Dendritic cell treated with granulocyte-macrophage colony-stimulating factor and Interleukin-4, amounts not matched to agents 40 ng/mL and 50 ng/mL, for 4 days (primary cell): ENCODE measurements at regions not wholly inside any gene's neighbourhood (a gene's known extent, or its start where the extent isn't known, plus 50 kb on each side); places are given as distances from the start of the nearest gene placed in this dataset.

ENCODE experiments used
- H3K27ac Mint-ChIP-seq: one replicate; pipeline ENCODE4 v1.8.0; 2022; ENCODE audit warnings: mild to moderate bottlenecking, mixed read lengths
- H3K27me3 Mint-ChIP-seq: one replicate; pipeline ENCODE4 v1.8.0; 2022; ENCODE audit warnings: mild to moderate bottlenecking, mixed read lengths
- H3K36me3 Mint-ChIP-seq: one replicate; pipeline ENCODE4 v1.8.0; 2022; ENCODE audit warnings: low read depth, mixed read lengths
- H3K4me1 Mint-ChIP-seq: one replicate; pipeline ENCODE4 v1.8.0; 2022; ENCODE audit warnings: low read depth, mixed read lengths
- H3K4me3 Mint-ChIP-seq: one replicate; pipeline ENCODE4 v1.8.0; 2022; ENCODE audit warnings: mild to moderate bottlenecking, moderate library complexity, mixed read lengths
- H3K9me3 Mint-ChIP-seq: one replicate; pipeline ENCODE4 v1.8.0; 2022; ENCODE audit warnings: mixed read lengths
- intact Hi-C: fragments of 100-400 bp; cut with micrococcal nuclease; formaldehyde crosslinking; loops from one replicate; pipeline ENCODE4 v1.15.0; 2022

GRCh38 chr4:187307131-187307530 is 583.5 kb upstream of the FAT1 start:
- intact Hi-C loops = no loop called here

GRCh38 chr4:187309456-187309855 is 585.8 kb upstream of the FAT1 start:
- H3K27ac Mint-ChIP-seq = no peak overlapping the region
- no peaks in the 10 kb centered on the region for H3K27me3 Mint-ChIP-seq
- no peaks in the 10 kb centered on the region for H3K9me3 Mint-ChIP-seq
- H3K36me3 Mint-ChIP-seq = no peaks in the 10 kb centered on the region
- intact Hi-C loops = no loop called here
- H3K4me1 Mint-ChIP-seq = no peaks in the 10 kb centered on the region
- no peak overlapping the region for H3K4me3 Mint-ChIP-seq

More at GRCh38 chr4:187307131-187307530, 583.5 kb upstream of the FAT1 start:
- H3K36me3 Mint-ChIP-seq = no peaks in the 10 kb centered on the region
- H3K4me3 Mint-ChIP-seq = no peak overlapping the region
- no peak overlapping the region for H3K27ac Mint-ChIP-seq
- H3K9me3 Mint-ChIP-seq = no peaks in the 10 kb centered on the region
- no peaks in the 10 kb centered on the region for H3K4me1 Mint-ChIP-seq
- no peaks in the 10 kb centered on the region for H3K27me3 Mint-ChIP-seq

GRCh38 chr4:187312299-187312698 is 588.6 kb upstream of the FAT1 start:
- no peaks in the 10 kb centered on the region for H3K36me3 Mint-ChIP-seq
- H3K27ac Mint-ChIP-seq = no peak overlapping the region
- H3K4me1 Mint-ChIP-seq = no peaks in the 10 kb centered on the region
- intact Hi-C loops = no loop called here
- H3K4me3 Mint-ChIP-seq = no peak overlapping the region
- H3K9me3 Mint-ChIP-seq = peaks cover 9% of the 10 kb centered on the region
- no peaks in the 10 kb centered on the region for H3K27me3 Mint-ChIP-seq

GRCh38 chr4:187317799-187318198 is 594.1 kb upstream of the FAT1 start:
- no peak overlapping the region for H3K4me3 Mint-ChIP-seq
- no peaks in the 10 kb centered on the region for H3K4me1 Mint-ChIP-seq
- H3K9me3 Mint-ChIP-seq = peaks cover 20% of the 10 kb centered on the region
- no peaks in the 10 kb centered on the region for H3K36me3 Mint-ChIP-seq
- intact Hi-C loops = no loop called here
- H3K27me3 Mint-ChIP-seq = no peaks in the 10 kb centered on the region
- no peak overlapping the region for H3K27ac Mint-ChIP-seq

GRCh38 chr4:187321711-187322110 is 598.1 kb upstream of the FAT1 start:
- Mint-ChIP-seq H3K4me1 (no peaks in the 10 kb centered on the region), H3K9me3 (peaks cover 18% of the 10 kb centered on the region), H3K4me3 (no peak overlapping the region), H3K36me3 (no peaks in the 10 kb centered on the region), H3K27me3 (no peaks in the 10 kb centered on the region), H3K27ac (no peak overlapping the region)
- intact Hi-C loops = no loop called here

- Mint-ChIP-seq H3K9me3 (peaks cover 32% of the 10 kb centered on the region), H3K4me1 (no peaks in the 10 kb centered on the region), H3K4me3 (no peak overlapping the region), H3K27ac (no peak overlapping the region), H3K36me3 (no peaks in the 10 kb centered on the region), H3K27me3 (no peaks in the 10 kb centered on the region)
- intact Hi-C loops = no loop called here
These were observed 608.5 kb upstream of the FAT1 start for GRCh38 chr4:187332141-187332540.

- Mint-ChIP-seq H3K27me3 (no peaks in the 10 kb centered on the region), H3K4me3 (no peak overlapping the region), H3K36me3 (no peaks in the 10 kb centered on the region), H3K4me1 (no peaks in the 10 kb centered on the region), H3K27ac (no peak overlapping the region), H3K9me3 (peaks cover 32% of the 10 kb centered on the region)
- intact Hi-C loops = no loop called here
These were observed 609.5 kb upstream of the FAT1 start for GRCh38 chr4:187333151-187333550.

- no peak overlapping the region for H3K4me3 Mint-ChIP-seq
- intact Hi-C loops = no loop called here
- H3K36me3 Mint-ChIP-seq = no peaks in the 10 kb centered on the region
- no peak overlapping the region for H3K27ac Mint-ChIP-seq
- no peaks in the 10 kb centered on the region for H3K4me1 Mint-ChIP-seq
- peaks cover 38% of the 10 kb centered on the region for H3K9me3 Mint-ChIP-seq
- H3K27me3 Mint-ChIP-seq = no peaks in the 10 kb centered on the region
These were observed 611.7 kb upstream of the FAT1 start for GRCh38 chr4:187335339-187335738.

GRCh38 chr4:187354740-187355139 is 631.1 kb upstream of the FAT1 start:
- no peak overlapping the region for H3K4me3 Mint-ChIP-seq
- no peaks in the 10 kb centered on the region for H3K27me3 Mint-ChIP-seq
- intact Hi-C loops = no loop called here
- no peaks in the 10 kb centered on the region for H3K4me1 Mint-ChIP-seq
- no peak overlapping the region for H3K27ac Mint-ChIP-seq
- H3K36me3 Mint-ChIP-seq = no peaks in the 10 kb centered on the region
- H3K9me3 Mint-ChIP-seq = peaks cover 22% of the 10 kb centered on the region

- Mint-ChIP-seq H3K9me3 (peaks cover 25% of the 10 kb centered on the region), H3K4me1 (no peaks in the 10 kb centered on the region), H3K27ac (no peak overlapping the region), H3K4me3 (no peak overlapping the region), H3K27me3 (no peaks in the 10 kb centered on the region), H3K36me3 (no peaks in the 10 kb centered on the region)
- intact Hi-C loops = no loop called here
These were observed 633.5 kb upstream of the FAT1 start for GRCh38 chr4:187357045-187357643.

GRCh38 chr4:187357821-187358220 is 634.2 kb upstream of the FAT1 start:
- Mint-ChIP-seq H3K27me3 (no peaks in the 10 kb centered on the region), H3K4me3 (no peak overlapping the region), H3K36me3 (no peaks in the 10 kb centered on the region), H3K4me1 (no peaks in the 10 kb centered on the region), H3K27ac (no peak overlapping the region), H3K9me3 (peaks cover 24% of the 10 kb centered on the region)
- intact Hi-C loops = no loop called here

GRCh38 chr4:187362937-187363857 is 632.4 kb upstream of the ZFP42 start:
- H3K27ac Mint-ChIP-seq = no peak overlapping the region

GRCh38 chr4:187364401-187364800 is 631.2 kb upstream of the ZFP42 start:
- no peak overlapping the region for H3K27ac Mint-ChIP-seq
- intact Hi-C loops = no loop called here

More at GRCh38 chr4:187362937-187363857, 632.4 kb upstream of the ZFP42 start:
- Mint-ChIP-seq H3K27me3 (no peaks in the 10 kb centered on the region), H3K4me1 (no peaks in the 10 kb centered on the region), H3K4me3 (no peak overlapping the region), H3K9me3 (peaks cover 23% of the 10 kb centered on the region), H3K36me3 (no peaks in the 10 kb centered on the region)
- intact Hi-C loops = no loop called here

GRCh38 chr4:187364851-187365250 is 630.7 kb upstream of the ZFP42 start:
- intact Hi-C loops = no loop called here
- Mint-ChIP-seq H3K9me3 (peaks cover 23% of the 10 kb centered on the region), H3K4me1 (no peaks in the 10 kb centered on the region), H3K27me3 (no peaks in the 10 kb centered on the region), H3K27ac (no peak overlapping the region), H3K4me3 (no peak overlapping the region), H3K36me3 (no peaks in the 10 kb centered on the region)

More at GRCh38 chr4:187364401-187364800, 631.2 kb upstream of the ZFP42 start:
- Mint-ChIP-seq H3K27me3 (no peaks in the 10 kb centered on the region), H3K36me3 (no peaks in the 10 kb centered on the region), H3K4me3 (no peak overlapping the region), H3K4me1 (no peaks in the 10 kb centered on the region), H3K9me3 (peaks cover 23% of the 10 kb centered on the region)
